Adipocyte (in vitro differentiated cells): ENCODE measurements at regions not wholly inside any gene's neighbourhood (a gene's known extent, or its start where the extent isn't known, plus 50 kb on each side); places are given as distances from the start of the nearest gene placed in this dataset.
"Not testable (repeated sequence)": the region's sequence is repeated elsewhere in the genome, so short reads cannot be mapped to it uniquely, and the experiment has no call there.

Experiments used
- DNase-seq: peaks from one replicate; pipeline ENCODE4 v3.0.0-alpha.2; 2015; ENCODE audit warnings: low read depth
- H3K27me3 ChIP-seq: replicated peaks from 2 replicates; pipeline ENCODE4 v1.7.0; 2013; ENCODE audit warnings: mild to moderate bottlenecking, low read length, moderate library complexity; ENCODE audit not compliant: control insufficient read depth, insufficient read depth
- H3K36me3 ChIP-seq: 2 replicates; pipeline ENCODE4 v1.7.0; 2013; ENCODE audit warnings: low read length, mild to moderate bottlenecking, moderate library complexity; ENCODE audit not compliant: control insufficient read depth, insufficient read depth, severe bottlenecking
- H3K4me1 ChIP-seq: 2 replicates; pipeline ENCODE4 v1.7.0; 2013; ENCODE audit warnings: mild to moderate bottlenecking, low read length, moderate library complexity; ENCODE audit not compliant: control insufficient read depth, insufficient read depth
- H3K4me3 ChIP-seq: 2 replicates; pipeline ENCODE4 v1.7.0; 2013; ENCODE audit warnings: mild to moderate bottlenecking, low read length, moderate library complexity
- H3K9ac ChIP-seq: 2 replicates; pipeline ENCODE4 v1.7.0; 2013; ENCODE audit warnings: mild to moderate bottlenecking, low read length, moderate library complexity
- H3K9me3 ChIP-seq: 2 replicates; pipeline ENCODE4 v1.7.0; 2013; ENCODE audit warnings: mild to moderate bottlenecking, low read length, moderate library complexity; ENCODE audit not compliant: control insufficient read depth

GRCh38 chr5:117414926-117415325 lies 840.3 kb upstream of the SEMA6A start:
- H3K9me3 ChIP-seq: no peaks in the 10 kb centered on the region
- no peak for DNase-seq
- no peaks in the 10 kb centered on the region for H3K27me3 ChIP-seq
- H3K4me1 ChIP-seq: no peaks in the 10 kb centered on the region
- H3K9ac ChIP-seq: no peak overlapping the region
- no peak overlapping the region for H3K4me3 ChIP-seq
- H3K36me3 ChIP-seq: no peaks in the 10 kb centered on the region

- Histone ChIP-seq H3K4me1 (no peaks in the 10 kb centered on the region), H3K36me3 (no peaks in the 10 kb centered on the region), H3K9ac (no peak overlapping the region), H3K9me3 (no peaks in the 10 kb centered on the region), H3K27me3 (no peaks in the 10 kb centered on the region), H3K4me3 (no peak overlapping the region)
- no peak for DNase-seq
Observed at GRCh38 chr5:117411701-117412100, 837.1 kb upstream of the SEMA6A start.

- no peaks in the 10 kb centered on the region for H3K36me3 ChIP-seq
- no peak overlapping the region for H3K4me3 ChIP-seq
- H3K9me3 ChIP-seq: no peaks in the 10 kb centered on the region
- no peaks in the 10 kb centered on the region for H3K27me3 ChIP-seq
- DNase-seq: no peak
- H3K9ac ChIP-seq: no peak overlapping the region
- no peaks in the 10 kb centered on the region for H3K4me1 ChIP-seq
Observed at GRCh38 chr5:117405197-117405596, 830.6 kb upstream of the SEMA6A start.

- H3K9me3 ChIP-seq: no peaks in the 10 kb centered on the region
- H3K9ac ChIP-seq: no peak overlapping the region
- no peaks in the 10 kb centered on the region for H3K36me3 ChIP-seq
- H3K4me1 ChIP-seq: no peaks in the 10 kb centered on the region
- no peak overlapping the region for H3K4me3 ChIP-seq
- no peaks in the 10 kb centered on the region for H3K27me3 ChIP-seq
- DNase-seq: no peak
Observed at GRCh38 chr5:117394506-117395157, 820.0 kb upstream of the SEMA6A start.

GRCh38 chr5:117393125-117393524 lies 818.5 kb upstream of the SEMA6A start:
- H3K36me3 ChIP-seq: no peaks in the 10 kb centered on the region
- H3K9me3 ChIP-seq: no peaks in the 10 kb centered on the region
- no peaks in the 10 kb centered on the region for H3K4me1 ChIP-seq

GRCh38 chr5:117380316-117380715 lies 805.7 kb upstream of the SEMA6A start:
- Histone ChIP-seq H3K4me3 (no peak overlapping the region), H3K4me1 (no peaks in the 10 kb centered on the region), H3K36me3 (no peaks in the 10 kb centered on the region), H3K9ac (no peak overlapping the region), H3K9me3 (no peaks in the 10 kb centered on the region), H3K27me3 (no peaks in the 10 kb centered on the region)
- DNase-seq: no peak

More at GRCh38 chr5:117393125-117393524, 818.5 kb upstream of the SEMA6A start:
- Histone ChIP-seq H3K27me3 (no peaks in the 10 kb centered on the region), H3K4me3 (no peak overlapping the region), H3K9ac (no peak overlapping the region)
- no peak for DNase-seq

GRCh38 chr5:117379521-117379920 lies 804.9 kb upstream of the SEMA6A start:
- no peak overlapping the region for H3K9ac ChIP-seq
- H3K4me3 ChIP-seq: no peak overlapping the region
- no peaks in the 10 kb centered on the region for H3K9me3 ChIP-seq
- DNase-seq: no peak
- H3K4me1 ChIP-seq: no peaks in the 10 kb centered on the region
- no peaks in the 10 kb centered on the region for H3K27me3 ChIP-seq
- H3K36me3 ChIP-seq: no peaks in the 10 kb centered on the region

GRCh38 chr5:117376748-117377147 lies 802.1 kb upstream of the SEMA6A start:
- Histone ChIP-seq H3K27me3 (no peaks in the 10 kb centered on the region), H3K9me3 (peaks cover 4% of the 10 kb centered on the region), H3K4me1 (no peaks in the 10 kb centered on the region), H3K4me3 (no peak overlapping the region), H3K36me3 (no peaks in the 10 kb centered on the region), H3K9ac (no peak overlapping the region)
- no peak for DNase-seq

GRCh38 chr5:117359895-117360294 lies 785.3 kb upstream of the SEMA6A start:
- H3K4me1 ChIP-seq: no peaks in the 10 kb centered on the region
- no peaks in the 10 kb centered on the region for H3K36me3 ChIP-seq
- H3K27me3 ChIP-seq: no peaks in the 10 kb centered on the region
- no peak for DNase-seq
- H3K9me3 ChIP-seq: no peaks in the 10 kb centered on the region
- H3K4me3 ChIP-seq: no peak overlapping the region
- H3K9ac ChIP-seq: no peak overlapping the region

GRCh38 chr5:117357886-117358285 lies 783.3 kb upstream of the SEMA6A start:
- Histone ChIP-seq H3K27me3 (no peaks in the 10 kb centered on the region), H3K9ac (no peak overlapping the region), H3K9me3 (no peaks in the 10 kb centered on the region), H3K4me3 (no peak overlapping the region), H3K4me1 (no peaks in the 10 kb centered on the region), H3K36me3 (no peaks in the 10 kb centered on the region)
- peak; percentile 8 for DNase-seq

- Histone ChIP-seq H3K4me3 (no peak overlapping the region), H3K9ac (no peak overlapping the region), H3K36me3 (no peaks in the 10 kb centered on the region), H3K4me1 (no peaks in the 10 kb centered on the region), H3K9me3 (no peaks in the 10 kb centered on the region), H3K27me3 (no peaks in the 10 kb centered on the region)
- DNase-seq: no peak
Observed at GRCh38 chr5:117347280-117347679, 772.7 kb upstream of the SEMA6A start.

- H3K4me3 ChIP-seq, H3K27me3 ChIP-seq, H3K9me3 ChIP-seq, H3K36me3 ChIP-seq, H3K4me1 ChIP-seq, DNase-seq, H3K9ac ChIP-seq: not testable (repeated sequence)
Observed at GRCh38 chr5:117343726-117344125, 769.1 kb upstream of the SEMA6A start.
